ENCODE measurements at regions not wholly inside any gene's neighbourhood (a gene's known extent, or its start where the extent isn't known, plus 50 kb on each side); places are given as distances from the start of the nearest gene placed in this dataset.

GRCh38 chr2:173734797-173735196, 230.4 kb downstream of the SP3 start:
- TF ChIP-seq CTCF (IDR thresholded peaks at IDR 0.05) = no peak
- no peak for TF ChIP-seq POLR2A (IDR thresholded peaks at IDR 0.05)

All from prostate gland (tissue), 2 donors.